ENCODE measurements at regions not wholly inside any gene's neighbourhood (a gene's known extent, or its start where the extent isn't known, plus 50 kb on each side); places are given as distances from the start of the nearest gene placed in this dataset.

- no peak for TF ChIP-seq CTCF (conservative IDR thresholded peaks at IDR 0.05)
- TF ChIP-seq ZFX (IDR thresholded peaks at IDR 0.05), result no peak
- H3K27ac ChIP-seq, result no peak overlapping the region
Measured at GRCh38 chr13:97548138-97548537, 114.2 kb downstream of the RAP2A start.

GRCh38 chr13:97548711-97549110, 114.7 kb downstream of the RAP2A start:
- TF ChIP-seq CTCF (conservative IDR thresholded peaks at IDR 0.05) (no peak), ZFX (IDR thresholded peaks at IDR 0.05) (no peak)
- no peak overlapping the region for H3K27ac ChIP-seq

DNA sequence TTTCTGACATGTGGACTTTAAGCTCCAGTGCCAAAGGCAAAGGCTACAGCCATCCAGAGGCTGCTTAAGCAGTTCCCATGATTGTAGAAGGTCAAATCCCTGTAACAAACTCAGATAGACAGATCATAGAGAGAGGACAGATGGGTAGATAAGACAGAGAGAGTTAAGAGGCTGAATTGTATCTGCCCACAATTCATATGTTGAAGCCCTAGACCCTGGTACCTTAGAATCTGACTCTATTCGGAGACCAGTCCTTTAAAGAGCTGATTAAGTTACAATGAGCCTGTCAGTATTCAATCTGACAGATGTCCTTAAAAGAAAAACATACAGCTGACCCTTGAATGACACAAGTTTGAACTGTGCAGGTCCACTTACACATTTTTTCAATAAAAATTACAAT, 115.2 kb downstream of the RAP2A start:
- H3K27ac ChIP-seq, result no peak overlapping the region
- TF ChIP-seq ZFX (IDR thresholded peaks at IDR 0.05), result no peak
- TF ChIP-seq CTCF (conservative IDR thresholded peaks at IDR 0.05), result no peak

DNA sequence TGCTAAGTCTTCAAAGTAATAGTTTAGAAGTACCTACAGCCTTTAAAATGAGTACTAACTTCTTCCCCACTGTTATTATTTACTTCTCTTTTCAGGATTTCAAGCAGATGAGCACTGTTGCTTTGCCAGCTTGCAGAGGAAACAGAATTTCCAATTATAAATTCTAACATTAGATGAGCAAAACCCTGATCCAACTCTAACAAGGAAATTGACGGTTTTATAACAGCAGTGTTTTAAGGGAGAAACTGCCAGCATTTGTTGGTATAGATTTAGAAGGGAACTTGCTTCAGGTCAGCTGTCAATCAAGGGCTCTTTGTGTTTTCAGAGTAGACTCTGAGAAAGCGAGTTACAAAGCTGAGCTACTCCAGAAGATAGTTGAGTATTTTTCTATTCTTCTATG, 120.5 kb downstream of the RAP2A start:
- H3K27ac ChIP-seq, result no peak overlapping the region
- TF ChIP-seq CTCF (conservative IDR thresholded peaks at IDR 0.05) (no peak), ZFX (IDR thresholded peaks at IDR 0.05) (no peak)

GRCh38 chr13:97555034-97555433, 121.1 kb downstream of the RAP2A start:
- no peak overlapping the region for H3K27ac ChIP-seq
- TF ChIP-seq ZFX (IDR thresholded peaks at IDR 0.05) (no peak), CTCF (conservative IDR thresholded peaks at IDR 0.05) (no peak)

- no peak overlapping the region for H3K27ac ChIP-seq
Measured at GRCh38 chr13:97559030-97559429, 125.1 kb downstream of the RAP2A start.

DNA sequence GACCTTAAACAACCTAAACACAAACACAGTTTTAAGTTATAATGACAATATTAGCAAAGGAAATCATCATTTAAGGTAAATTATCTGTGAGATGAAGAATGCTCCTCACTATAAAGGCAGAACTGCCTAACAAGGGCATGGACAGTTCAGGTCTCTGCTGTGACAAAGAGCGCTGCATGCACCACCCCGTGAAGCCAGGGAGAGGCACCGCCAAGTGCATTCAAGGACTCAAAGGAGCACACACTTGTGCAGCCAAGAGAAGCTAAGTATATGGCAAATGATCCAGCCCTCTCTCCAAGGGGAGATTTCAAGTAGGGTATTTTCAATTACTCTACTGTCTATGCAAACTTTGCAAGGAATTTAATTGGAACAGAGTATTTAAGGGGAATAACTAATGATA, 126.0 kb downstream of the RAP2A start:
- TF ChIP-seq ZFX (IDR thresholded peaks at IDR 0.05), result no peak
- TF ChIP-seq CTCF (conservative IDR thresholded peaks at IDR 0.05), result no peak

More at GRCh38 chr13:97559030-97559429, 125.1 kb downstream of the RAP2A start:
- TF ChIP-seq ZFX (IDR thresholded peaks at IDR 0.05) (no peak), CTCF (conservative IDR thresholded peaks at IDR 0.05) (no peak)

More for the DNA sequence above, 126.0 kb downstream of the RAP2A start:
- no peak overlapping the region for H3K27ac ChIP-seq
